GM13976 (cell line): ENCODE measurements at regions not wholly inside any gene's neighbourhood (a gene's known extent, or its start where the extent isn't known, plus 50 kb on each side); places are given as distances from the start of the nearest gene placed in this dataset.

ENCODE experiments used
- DNase-seq: peaks from one replicate; pipeline ENCODE4 v3.0.0; 2012; ENCODE audit warnings: low spot score
- in situ Hi-C: fragments of 300-500 bp; cut with MboI; formaldehyde crosslinking; loops from one replicate; pipeline ENCODE4 v1.12.0; 2022; ENCODE audit warnings: low sequenced_read_pairs, mixed read lengths, inconsistent platforms; ENCODE audit not compliant: unreplicated experiment
- TF ChIP-seq, protein P1 (sequence below): IDR thresholded peaks from 2 replicates; pipeline ENCODE4 v1.5.1; 2012; ENCODE audit warnings: borderline replicate concordance, mild to moderate bottlenecking; ENCODE audit not compliant: insufficient read depth; ENCODE audit errors: extremely low read depth, missing control alignments, control extremely low read depth

DNA sequence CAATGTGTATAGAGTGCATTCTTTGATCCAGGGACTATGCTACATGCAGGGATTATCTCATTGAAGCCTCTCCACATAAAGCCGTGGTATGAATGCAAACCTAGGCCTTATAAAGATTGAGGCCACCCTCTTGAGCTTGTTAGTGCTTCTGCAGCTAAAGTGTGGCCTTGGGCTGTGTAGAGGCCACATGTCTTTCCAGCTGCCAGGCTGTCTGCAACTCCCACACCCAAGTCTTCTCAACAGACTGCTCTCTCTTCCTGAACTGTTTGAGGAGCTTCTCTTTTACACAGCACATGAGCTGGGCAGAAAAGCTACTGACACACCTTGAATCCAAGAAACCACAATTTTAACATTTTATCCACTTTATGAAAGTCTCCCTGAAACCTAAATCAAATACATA lies 119.2 kb upstream of the MEX3C start:
- TF ChIP-seq, protein P1, sequence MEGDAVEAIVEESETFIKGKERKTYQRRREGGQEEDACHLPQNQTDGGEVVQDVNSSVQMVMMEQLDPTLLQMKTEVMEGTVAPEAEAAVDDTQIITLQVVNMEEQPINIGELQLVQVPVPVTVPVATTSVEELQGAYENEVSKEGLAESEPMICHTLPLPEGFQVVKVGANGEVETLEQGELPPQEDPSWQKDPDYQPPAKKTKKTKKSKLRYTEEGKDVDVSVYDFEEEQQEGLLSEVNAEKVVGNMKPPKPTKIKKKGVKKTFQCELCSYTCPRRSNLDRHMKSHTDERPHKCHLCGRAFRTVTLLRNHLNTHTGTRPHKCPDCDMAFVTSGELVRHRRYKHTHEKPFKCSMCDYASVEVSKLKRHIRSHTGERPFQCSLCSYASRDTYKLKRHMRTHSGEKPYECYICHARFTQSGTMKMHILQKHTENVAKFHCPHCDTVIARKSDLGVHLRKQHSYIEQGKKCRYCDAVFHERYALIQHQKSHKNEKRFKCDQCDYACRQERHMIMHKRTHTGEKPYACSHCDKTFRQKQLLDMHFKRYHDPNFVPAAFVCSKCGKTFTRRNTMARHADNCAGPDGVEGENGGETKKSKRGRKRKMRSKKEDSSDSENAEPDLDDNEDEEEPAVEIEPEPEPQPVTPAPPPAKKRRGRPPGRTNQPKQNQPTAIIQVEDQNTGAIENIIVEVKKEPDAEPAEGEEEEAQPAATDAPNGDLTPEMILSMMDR: no peak
- in situ Hi-C loops: no loop called here
- DNase-seq: no peak

GRCh38 chr18:51321696-51322095 lies 124.2 kb upstream of the MEX3C start:
- in situ Hi-C loops: no loop called here
- DNase-seq: no peak
- TF ChIP-seq, protein P1: no peak

DNA sequence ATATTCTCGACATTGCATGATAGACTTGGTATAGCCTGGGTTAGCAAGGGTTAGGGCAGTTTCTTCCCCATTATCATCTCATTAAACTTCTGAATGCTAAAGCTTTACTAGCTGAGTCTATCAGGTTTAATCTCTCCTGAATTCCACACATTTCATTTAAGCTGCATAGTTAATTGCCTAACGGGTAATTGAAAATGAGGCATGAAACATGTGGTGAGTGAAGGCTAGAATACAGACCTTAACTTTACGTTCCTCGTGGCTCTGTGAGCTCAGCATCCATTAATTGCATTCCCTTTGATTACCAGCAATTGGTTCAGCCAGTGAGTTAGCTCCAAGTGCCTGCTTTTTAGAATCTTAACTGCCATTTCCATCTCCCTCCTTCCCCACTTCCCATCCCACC lies 126.5 kb upstream of the MEX3C start:
- TF ChIP-seq, protein P1: no peak
- no peak for DNase-seq
- in situ Hi-C loops: no loop called here

DNA sequence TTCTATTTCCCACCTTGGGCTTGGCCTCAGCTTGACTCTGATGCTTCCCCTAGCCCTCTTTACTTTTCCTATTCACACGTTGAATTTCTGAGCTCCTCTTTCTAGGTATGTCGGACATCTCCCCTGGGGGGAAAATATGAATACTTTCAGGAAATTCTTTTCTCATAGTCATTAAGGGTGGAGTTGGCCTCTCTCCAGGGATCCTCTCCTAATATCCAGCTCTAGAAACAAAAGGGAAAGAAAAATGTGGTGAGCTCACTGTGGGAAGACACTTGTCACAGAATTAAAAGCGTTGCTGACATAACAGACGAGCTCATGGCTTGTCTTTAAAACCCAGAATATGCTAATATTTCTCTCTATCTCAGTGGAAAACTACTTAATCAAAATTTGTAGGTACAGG lies 132.7 kb upstream of the MEX3C start:
- TF ChIP-seq, protein P1: no peak
- in situ Hi-C loops: no loop called here
- DNase-seq: no peak

GRCh38 chr18:51330739-51331138 lies 133.3 kb upstream of the MEX3C start:
- TF ChIP-seq, protein P1: no peak
- in situ Hi-C loops: no loop called here
- no peak for DNase-seq

DNA sequence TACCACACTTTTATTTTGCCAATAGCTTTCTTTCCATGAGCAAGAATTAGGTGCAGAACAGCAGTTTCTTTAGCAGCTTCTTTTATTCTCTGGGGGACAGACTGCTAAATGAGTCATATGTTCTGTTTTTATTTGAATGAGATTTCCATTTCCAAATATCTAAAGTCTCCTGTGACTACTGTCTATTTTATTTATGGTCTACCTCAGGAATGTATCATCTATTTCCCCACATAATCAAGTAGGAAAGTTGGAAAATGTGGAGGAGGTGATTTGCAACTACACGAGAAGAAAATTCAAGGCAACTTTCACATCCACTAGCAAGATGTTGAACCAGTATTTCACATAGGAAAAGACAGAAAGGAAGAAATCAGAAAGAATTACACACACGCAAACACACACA lies 139.9 kb upstream of the MEX3C start:
- no peak for DNase-seq
- in situ Hi-C loops: no loop called here
- TF ChIP-seq, protein P1: no peak

DNA sequence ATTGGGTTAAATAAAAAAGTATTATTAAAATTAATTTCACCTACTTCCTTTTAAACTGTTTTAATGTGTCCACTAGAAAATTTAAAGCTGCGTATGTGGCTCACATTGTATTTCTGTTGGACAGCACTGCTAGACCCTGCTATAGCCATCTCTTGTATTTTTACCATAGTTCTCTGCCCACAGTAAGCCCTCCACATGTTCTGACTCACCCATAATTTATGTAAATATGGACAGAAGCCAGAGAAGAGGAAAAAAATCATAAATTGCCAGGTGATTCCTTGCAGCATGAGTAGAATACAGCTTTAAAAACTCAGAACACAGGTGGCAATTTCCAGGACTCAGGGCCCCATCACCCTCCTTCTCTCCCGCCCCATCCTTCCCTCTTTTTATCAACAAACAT lies 142.4 kb upstream of the MEX3C start:
- in situ Hi-C loops: no loop called here
- TF ChIP-seq, protein P1: no peak
- DNase-seq: no peak
